Left ventricle myocardium inferior (tissue), 1 donor: ENCODE measurements at regions not wholly inside any gene's neighbourhood (a gene's known extent, or its start where the extent isn't known, plus 50 kb on each side); places are given as distances from the start of the nearest gene placed in this dataset.

Experiments used
- DNase-seq: peaks from one replicate; pipeline ENCODE4 v3.0.0-alpha.2; 2020
- H3K27ac ChIP-seq: fragments of 200-600 bp; replicated peaks from 2 replicates; pipeline ENCODE4 v1.8.0; 2021
- H3K27me3 ChIP-seq: fragments of 200-600 bp; 2 replicates; pipeline ENCODE4 v1.8.0; 2021; ENCODE audit warnings: low read depth
- H3K36me3 ChIP-seq: fragments of 200-600 bp; 2 replicates; pipeline ENCODE4 v1.8.0; 2021
- H3K4me1 ChIP-seq: fragments of 200-600 bp; 2 replicates; pipeline ENCODE4 v1.8.0; 2021
- H3K4me3 ChIP-seq: fragments of 200-600 bp; 2 replicates; pipeline ENCODE4 v1.8.0; 2021; ENCODE audit warnings: mild to moderate bottlenecking, moderate library complexity
- H3K9me3 ChIP-seq: fragments of 200-600 bp; replicated peaks from 2 replicates; pipeline ENCODE4 v1.8.0; 2021
- intact Hi-C: fragments of 100-400 bp; cut with micrococcal nuclease; formaldehyde crosslinking; loops from one replicate; pipeline ENCODE4 v1.11.0; 2022
- TF ChIP-seq, protein P1 (sequence below): fragments of 200-600 bp; IDR thresholded peaks from 2 replicates; pipeline ENCODE4 v1.8.0; 2021; ENCODE audit warnings: antibody characterized with exemption, mild to moderate bottlenecking, borderline replicate concordance
- donor health status: DM: no; HTN: yes; CAD: no; lungs with severe emphysema.

DNA sequence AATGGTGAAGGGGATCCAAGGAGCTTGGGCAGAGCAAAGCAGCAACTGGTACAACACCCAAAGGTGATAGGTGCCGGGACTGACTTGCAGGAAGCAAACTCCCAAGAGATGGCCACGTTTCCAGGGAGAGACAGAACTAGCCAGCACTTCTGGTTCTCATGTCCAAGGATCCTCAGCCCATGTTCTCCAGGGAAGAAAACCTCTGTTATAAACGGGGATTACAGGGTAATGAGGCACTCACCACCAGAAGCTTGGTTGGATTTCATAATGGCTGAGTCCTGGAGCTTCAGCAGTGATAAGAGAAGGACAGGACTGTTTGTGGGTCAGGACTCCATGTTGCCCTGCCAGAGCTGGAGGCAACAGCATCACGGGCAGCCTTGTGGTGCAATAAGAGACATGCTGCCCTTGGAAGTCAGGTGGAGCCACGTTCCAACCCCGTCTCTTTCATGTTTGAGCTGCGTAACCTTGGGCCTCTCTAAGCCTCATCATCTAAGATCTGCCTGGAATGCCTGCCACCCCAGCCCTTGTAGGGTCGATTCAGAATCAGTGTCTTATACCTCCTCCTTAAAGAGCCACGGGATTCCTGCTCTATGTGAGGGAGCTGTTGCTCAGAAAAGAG lies 181.0 kb downstream of the ABHD5 start:
- Histone ChIP-seq H3K4me3 (no peak overlapping the region), H3K27me3 (peaks cover 66% of the 10 kb centered on the region), H3K36me3 (no peaks in the 10 kb centered on the region), H3K9me3 (no peaks in the 10 kb centered on the region), H3K27ac (no peak overlapping the region), H3K4me1 (no peaks in the 10 kb centered on the region)
- TF ChIP-seq, protein P1, sequence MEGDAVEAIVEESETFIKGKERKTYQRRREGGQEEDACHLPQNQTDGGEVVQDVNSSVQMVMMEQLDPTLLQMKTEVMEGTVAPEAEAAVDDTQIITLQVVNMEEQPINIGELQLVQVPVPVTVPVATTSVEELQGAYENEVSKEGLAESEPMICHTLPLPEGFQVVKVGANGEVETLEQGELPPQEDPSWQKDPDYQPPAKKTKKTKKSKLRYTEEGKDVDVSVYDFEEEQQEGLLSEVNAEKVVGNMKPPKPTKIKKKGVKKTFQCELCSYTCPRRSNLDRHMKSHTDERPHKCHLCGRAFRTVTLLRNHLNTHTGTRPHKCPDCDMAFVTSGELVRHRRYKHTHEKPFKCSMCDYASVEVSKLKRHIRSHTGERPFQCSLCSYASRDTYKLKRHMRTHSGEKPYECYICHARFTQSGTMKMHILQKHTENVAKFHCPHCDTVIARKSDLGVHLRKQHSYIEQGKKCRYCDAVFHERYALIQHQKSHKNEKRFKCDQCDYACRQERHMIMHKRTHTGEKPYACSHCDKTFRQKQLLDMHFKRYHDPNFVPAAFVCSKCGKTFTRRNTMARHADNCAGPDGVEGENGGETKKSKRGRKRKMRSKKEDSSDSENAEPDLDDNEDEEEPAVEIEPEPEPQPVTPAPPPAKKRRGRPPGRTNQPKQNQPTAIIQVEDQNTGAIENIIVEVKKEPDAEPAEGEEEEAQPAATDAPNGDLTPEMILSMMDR = no peak
- intact Hi-C loops = no loop called here
- no peak for DNase-seq

DNA sequence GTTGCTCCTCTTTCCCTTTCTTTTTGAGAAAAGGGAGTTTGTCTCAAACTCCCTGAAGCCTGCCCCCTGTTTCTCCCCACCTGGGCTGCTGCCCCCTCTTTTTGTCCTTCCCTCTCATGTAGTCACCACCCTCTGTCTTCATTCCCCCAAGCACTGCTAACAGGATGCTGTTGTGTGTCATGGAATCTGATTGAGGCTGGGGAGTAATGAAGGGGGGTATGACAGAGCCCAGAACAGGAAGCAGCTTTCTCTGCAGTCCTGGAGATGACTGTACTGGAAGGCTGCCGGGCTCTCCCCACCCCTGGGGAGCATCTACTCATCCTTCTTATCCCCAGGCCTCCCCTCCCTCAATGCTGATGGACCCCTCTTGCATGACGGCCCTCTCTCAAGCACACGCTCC lies 181.6 kb downstream of the ABHD5 start:
- H3K27me3 ChIP-seq = peaks cover 71% of the 10 kb centered on the region
- TF ChIP-seq, protein P1 = no peak
- no peaks in the 10 kb centered on the region for H3K4me1 ChIP-seq
- no peaks in the 10 kb centered on the region for H3K9me3 ChIP-seq
- H3K27ac ChIP-seq = no peak overlapping the region
- intact Hi-C loops = no loop called here
- H3K36me3 ChIP-seq = no peaks in the 10 kb centered on the region
- DNase-seq = no peak
- H3K4me3 ChIP-seq = no peak overlapping the region

DNA sequence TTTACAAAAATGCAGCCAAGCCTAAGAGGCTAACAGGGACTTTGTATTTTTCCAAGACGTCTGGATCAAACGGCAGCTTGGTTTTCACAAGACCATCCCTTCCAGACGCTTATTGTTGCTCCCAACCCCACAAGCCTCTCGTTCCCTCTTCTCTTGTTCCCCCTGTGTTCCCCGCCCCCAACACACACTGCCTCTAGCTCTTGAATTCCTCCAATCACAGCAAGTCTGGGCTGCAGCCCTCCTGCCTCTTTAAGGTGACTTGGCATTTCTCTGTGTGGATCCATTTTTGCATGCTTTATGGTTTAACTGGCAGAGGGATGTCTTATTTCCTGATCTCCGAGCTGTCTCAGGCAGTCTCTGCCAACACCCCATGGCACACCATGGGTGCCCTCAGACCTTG lies 182.2 kb downstream of the ABHD5 start:
- TF ChIP-seq, protein P1 = no peak
- Histone ChIP-seq H3K4me1 (no peaks in the 10 kb centered on the region), H3K27me3 (peaks cover 72% of the 10 kb centered on the region), H3K9me3 (no peaks in the 10 kb centered on the region), H3K36me3 (no peaks in the 10 kb centered on the region), H3K4me3 (no peak overlapping the region), H3K27ac (no peak overlapping the region)
- DNase-seq = no peak
- intact Hi-C loops = no loop called here

DNA sequence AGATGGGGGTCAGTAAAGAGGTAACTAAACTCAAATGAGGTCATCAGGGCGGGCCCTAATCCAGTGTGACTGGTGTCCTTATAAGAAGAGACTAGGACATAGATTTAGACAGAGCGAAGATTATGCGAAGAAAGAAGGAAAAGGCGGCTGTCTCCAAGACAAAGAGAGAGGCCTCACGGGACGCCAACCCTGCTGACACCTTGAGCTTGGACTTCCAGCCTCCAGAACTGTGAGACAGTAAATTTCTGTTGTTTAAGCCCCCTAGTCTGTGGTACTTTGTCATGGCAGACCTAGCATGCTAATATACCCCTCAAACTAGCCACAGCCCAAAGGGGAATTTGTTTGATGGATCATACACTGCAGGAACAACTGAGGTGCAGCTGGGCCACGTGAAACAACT lies 183.0 kb downstream of the ABHD5 start:
- no peaks in the 10 kb centered on the region for H3K9me3 ChIP-seq
- DNase-seq = no peak
- no peaks in the 10 kb centered on the region for H3K36me3 ChIP-seq
- no peak overlapping the region for H3K4me3 ChIP-seq
- intact Hi-C loops = no loop called here
- TF ChIP-seq, protein P1 = no peak
- peaks cover 71% of the 10 kb centered on the region for H3K27me3 ChIP-seq
- H3K27ac ChIP-seq = no peak overlapping the region
- H3K4me1 ChIP-seq = no peaks in the 10 kb centered on the region

DNA sequence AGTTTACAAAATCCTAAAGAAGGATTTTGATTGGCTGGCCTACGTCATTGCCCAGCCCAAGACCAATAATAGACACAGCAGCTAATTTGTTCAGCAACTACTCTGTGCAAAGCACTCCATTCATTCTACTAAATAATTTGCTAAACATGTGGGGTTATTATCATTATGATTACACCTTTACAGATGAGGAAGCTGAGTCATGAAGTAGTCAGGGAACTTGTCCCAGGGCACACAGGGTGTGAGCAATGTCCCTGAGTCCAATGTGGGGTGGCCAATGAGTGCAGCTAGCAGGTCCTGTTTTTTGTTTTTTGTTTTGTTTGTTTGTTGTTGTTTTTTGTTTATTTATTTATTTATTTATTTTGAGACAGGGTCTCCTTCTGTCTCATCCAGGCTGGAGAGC lies 183.6 kb downstream of the ABHD5 start:
- H3K27me3 ChIP-seq = peaks cover 65% of the 10 kb centered on the region
- no peaks in the 10 kb centered on the region for H3K4me1 ChIP-seq
- no peaks in the 10 kb centered on the region for H3K9me3 ChIP-seq
- H3K36me3 ChIP-seq = no peaks in the 10 kb centered on the region
- intact Hi-C loops = no loop called here
- H3K4me3 ChIP-seq = no peak overlapping the region
- TF ChIP-seq, protein P1 = no peak
- no peak overlapping the region for H3K27ac ChIP-seq
- no peak for DNase-seq
